Testis (tissue), 2 donors: ENCODE measurements at regions not wholly inside any gene's neighbourhood (a gene's known extent, or its start where the extent isn't known, plus 50 kb on each side); places are given as distances from the start of the nearest gene placed in this dataset.
A peak's percentile ranks its signal among the peaks of the same experiment; 100 is the strongest.

Experiments used
- DNase-seq: peaks from one replicate; pipeline ENCODE4 v3.0.0-alpha.2; 2019
- H3K27ac ChIP-seq, 2 donors: fragments of 200-600 bp; sonication (generic); one replicate each; pipeline ENCODE4 v1.5.1; 2019
- H3K27me3 ChIP-seq: fragments of 200-600 bp; sonication (generic); one replicate; pipeline ENCODE4 v1.5.1; 2019
- H3K36me3 ChIP-seq: fragments of 200-600 bp; sonication (generic); one replicate; pipeline ENCODE4 v1.5.1; 2017; ENCODE audit warnings: low read depth; ENCODE audit errors: missing control alignments
- H3K4me1 ChIP-seq: fragments of 200-600 bp; sonication (generic); one replicate; pipeline ENCODE4 v1.5.1; 2019
- H3K4me3 ChIP-seq, 2 donors: fragments of 200-600 bp; sonication (generic); one replicate each; pipeline ENCODE4 v1.5.1; 2017 to 2019
- H3K9me3 ChIP-seq: fragments of 200-600 bp; sonication (generic); one replicate; pipeline ENCODE4 v1.5.1; 2017
- POLR2A ChIP-seq: fragments of 450-650 bp; IDR thresholded peaks from one replicate; pipeline ENCODE4 v1.6.1; 2017; ENCODE audit warnings: antibody characterized with exemption, mild to moderate bottlenecking, moderate library complexity
- WGBS, 2 donors: methylation state at CpG; one replicate each; pipeline ENCODE4 v1.1.5; 2018; 5-methylcytosine and 5-hydroxymethylcytosine counted together
- intact Hi-C: fragments of 100-400 bp; cut with DNase I; formaldehyde crosslinking; loops from one replicate; pipeline ENCODE4 v1.15.1; 2023; ENCODE audit warnings: low total_unique reads
- TF ChIP-seq, protein P1 (sequence below), 3 experiments: fragments of 450-650 bp in 2 of 3; fragments of 200-600 bp in 1 of 3; sonication (generic) in 1 of 3; IDR thresholded peaks; one replicate each; pipeline ENCODE4 v1.5.1; 2016 to 2019; ENCODE audit warnings: antibody characterized with exemption in 3 of 3, mild to moderate bottlenecking in 2 of 3, moderate library complexity in 1 of 3

DNA sequence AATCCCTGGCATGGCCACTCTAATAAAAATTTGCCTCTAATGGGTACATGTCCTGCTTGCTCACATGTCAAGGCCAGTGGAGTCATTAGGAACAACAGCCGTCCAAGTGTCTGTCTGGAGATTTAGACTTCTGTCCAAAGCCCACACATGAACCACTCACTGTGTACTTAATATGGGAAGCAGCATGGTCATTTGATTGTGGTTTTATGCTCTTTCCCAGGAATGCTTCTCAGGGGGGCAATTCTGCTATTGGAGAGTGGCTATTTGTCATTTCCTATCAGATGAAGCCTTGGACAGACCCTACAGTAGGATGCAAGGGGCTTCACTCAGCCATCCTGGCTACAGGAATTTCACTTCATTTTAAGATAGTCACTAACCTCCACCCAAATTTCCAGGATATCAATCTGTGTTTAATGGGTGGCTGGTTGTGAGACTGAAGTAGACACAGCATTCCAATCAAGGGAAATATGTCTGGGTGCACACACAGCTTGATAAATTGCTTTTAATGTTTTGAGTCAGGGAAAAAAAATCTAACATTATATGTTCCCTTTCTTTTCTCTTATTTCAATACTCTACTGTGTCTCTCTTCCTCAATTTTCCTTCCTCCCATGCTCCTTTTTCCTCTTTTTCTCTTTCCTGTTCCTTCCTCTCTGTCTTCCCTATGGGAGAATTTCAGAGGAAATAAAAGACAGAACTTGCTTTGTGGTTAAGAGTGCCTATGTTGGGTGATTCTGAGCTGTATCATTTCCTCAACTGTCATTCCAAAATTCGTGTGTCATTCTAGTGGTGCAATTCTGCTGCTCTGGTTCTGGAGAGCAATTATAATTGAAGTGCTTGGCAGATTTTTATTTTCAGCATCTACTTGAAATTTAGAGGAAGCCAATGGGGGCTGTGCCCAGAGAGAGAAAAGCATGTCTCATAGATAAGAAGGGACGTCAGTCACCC, 320.1 kb downstream of the OSR1 start:
- DNase-seq, result peak; percentile 44
- intact Hi-C loops, result no loop called here
- no peaks in the 10 kb centered on the region for H3K27me3 ChIP-seq
- peak overlapping the region in 1 of 2 donors; percentile 63 for H3K27ac ChIP-seq
- peaks cover 9% of the 10 kb centered on the region for H3K4me1 ChIP-seq
- no peaks in the 10 kb centered on the region for H3K9me3 ChIP-seq
- H3K36me3 ChIP-seq, result no peaks in the 10 kb centered on the region
- H3K4me3 ChIP-seq, result no peak overlapping the region
- TF ChIP-seq, protein P1, sequence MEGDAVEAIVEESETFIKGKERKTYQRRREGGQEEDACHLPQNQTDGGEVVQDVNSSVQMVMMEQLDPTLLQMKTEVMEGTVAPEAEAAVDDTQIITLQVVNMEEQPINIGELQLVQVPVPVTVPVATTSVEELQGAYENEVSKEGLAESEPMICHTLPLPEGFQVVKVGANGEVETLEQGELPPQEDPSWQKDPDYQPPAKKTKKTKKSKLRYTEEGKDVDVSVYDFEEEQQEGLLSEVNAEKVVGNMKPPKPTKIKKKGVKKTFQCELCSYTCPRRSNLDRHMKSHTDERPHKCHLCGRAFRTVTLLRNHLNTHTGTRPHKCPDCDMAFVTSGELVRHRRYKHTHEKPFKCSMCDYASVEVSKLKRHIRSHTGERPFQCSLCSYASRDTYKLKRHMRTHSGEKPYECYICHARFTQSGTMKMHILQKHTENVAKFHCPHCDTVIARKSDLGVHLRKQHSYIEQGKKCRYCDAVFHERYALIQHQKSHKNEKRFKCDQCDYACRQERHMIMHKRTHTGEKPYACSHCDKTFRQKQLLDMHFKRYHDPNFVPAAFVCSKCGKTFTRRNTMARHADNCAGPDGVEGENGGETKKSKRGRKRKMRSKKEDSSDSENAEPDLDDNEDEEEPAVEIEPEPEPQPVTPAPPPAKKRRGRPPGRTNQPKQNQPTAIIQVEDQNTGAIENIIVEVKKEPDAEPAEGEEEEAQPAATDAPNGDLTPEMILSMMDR (IDR thresholded peaks at IDR 0.05), result no peak
- no peak for TF ChIP-seq POLR2A
- WGBS, 2 donors, result 33 to 42% methylated on average over 3 of the region's 3 CpGs

DNA sequence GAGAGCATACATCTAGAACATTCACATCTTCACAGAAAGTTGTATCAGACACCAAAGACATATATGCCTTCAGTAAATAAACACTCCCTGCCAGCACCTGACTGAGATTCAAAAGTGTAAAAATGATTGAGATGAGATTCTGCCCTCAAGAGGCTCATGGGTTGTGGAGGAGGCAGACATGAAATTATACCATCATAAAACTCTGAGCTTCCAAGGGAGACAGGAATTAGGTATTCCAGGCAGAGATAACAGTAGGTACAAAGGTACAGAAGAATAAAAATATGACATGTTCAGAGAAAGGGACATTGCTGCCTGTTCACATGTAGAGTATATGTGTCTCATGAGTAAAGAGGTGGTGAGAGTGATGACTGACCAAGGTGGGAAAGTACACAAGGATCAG, 322.3 kb downstream of the OSR1 start:
- intact Hi-C loops, result no loop called here
- Histone ChIP-seq H3K27ac (peak overlapping the region in 1 of 2 donors; percentile 47), H3K36me3 (no peaks in the 10 kb centered on the region), H3K27me3 (no peaks in the 10 kb centered on the region), H3K4me1 (peaks cover 9% of the 10 kb centered on the region), H3K4me3 (no peak overlapping the region), H3K9me3 (no peaks in the 10 kb centered on the region)
- TF ChIP-seq, protein P1 (IDR thresholded peaks at IDR 0.05), result no peak
- no peak for TF ChIP-seq POLR2A
- no peak for DNase-seq

DNA sequence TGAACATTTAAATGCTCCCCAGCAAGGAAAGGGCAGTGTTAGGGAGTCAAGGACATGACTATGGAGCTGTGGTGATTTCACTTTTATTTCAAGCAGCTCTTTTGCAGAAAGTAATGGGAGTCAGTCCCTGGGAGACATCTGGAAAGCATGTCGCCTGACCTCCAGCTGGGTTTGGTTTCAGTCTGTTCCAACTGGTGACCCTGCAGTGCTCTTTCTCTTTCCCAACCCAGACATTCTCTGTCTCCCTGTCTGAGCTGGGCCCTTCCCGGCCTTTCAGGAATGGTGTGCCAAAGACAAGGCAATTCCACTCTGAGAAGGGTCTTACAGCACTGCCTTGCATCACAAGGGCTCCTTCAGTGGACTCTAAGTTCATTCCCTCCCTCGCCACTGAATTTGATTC, 323.2 kb downstream of the OSR1 start:
- Histone ChIP-seq H3K9me3 (no peaks in the 10 kb centered on the region), H3K36me3 (no peaks in the 10 kb centered on the region), H3K4me3 (no peak overlapping the region), H3K27me3 (no peaks in the 10 kb centered on the region), H3K4me1 (peaks cover 9% of the 10 kb centered on the region), H3K27ac (peak overlapping the region in 1 of 2 donors; percentile 47)
- DNase-seq, result peak; percentile 78
- intact Hi-C loops, result no loop called here
- TF ChIP-seq POLR2A, result no peak
- TF ChIP-seq, protein P1 (IDR thresholded peaks at IDR 0.05), result no peak
- WGBS, 2 donors, result 44 to 63% methylated on average over 3 of the region's 3 CpGs

DNA sequence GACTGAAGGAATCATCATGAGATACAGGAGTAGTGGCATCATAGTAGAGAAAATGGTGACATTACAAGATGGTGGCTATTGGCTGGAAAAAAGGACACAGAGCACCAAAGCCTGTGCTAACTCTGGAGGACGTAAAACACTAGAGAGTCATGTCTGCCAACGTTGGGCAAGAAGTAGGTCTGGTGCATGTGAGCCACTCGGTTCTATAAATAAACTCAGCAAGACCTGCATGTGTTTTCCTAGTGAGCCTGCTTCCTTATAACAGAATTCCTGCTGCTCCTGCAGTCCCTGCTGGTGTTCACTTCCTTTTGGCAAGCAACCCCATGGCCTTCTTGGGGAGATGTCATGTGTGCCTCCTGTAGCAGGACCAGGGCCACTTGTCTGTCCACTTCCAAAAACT, 325.2 kb downstream of the OSR1 start:
- TF ChIP-seq POLR2A, result no peak
- TF ChIP-seq, protein P1 (IDR thresholded peaks at IDR 0.05), result no peak
- Histone ChIP-seq H3K27me3 (no peaks in the 10 kb centered on the region), H3K36me3 (no peaks in the 10 kb centered on the region), H3K4me3 (no peak overlapping the region), H3K9me3 (no peaks in the 10 kb centered on the region), H3K4me1 (peaks cover 9% of the 10 kb centered on the region), H3K27ac (no peak overlapping the region)
- DNase-seq, result no peak
- WGBS, 2 donors, result 61 to 66% methylated on average over 3 of the region's 3 CpGs
- intact Hi-C loops, result no loop called here

DNA sequence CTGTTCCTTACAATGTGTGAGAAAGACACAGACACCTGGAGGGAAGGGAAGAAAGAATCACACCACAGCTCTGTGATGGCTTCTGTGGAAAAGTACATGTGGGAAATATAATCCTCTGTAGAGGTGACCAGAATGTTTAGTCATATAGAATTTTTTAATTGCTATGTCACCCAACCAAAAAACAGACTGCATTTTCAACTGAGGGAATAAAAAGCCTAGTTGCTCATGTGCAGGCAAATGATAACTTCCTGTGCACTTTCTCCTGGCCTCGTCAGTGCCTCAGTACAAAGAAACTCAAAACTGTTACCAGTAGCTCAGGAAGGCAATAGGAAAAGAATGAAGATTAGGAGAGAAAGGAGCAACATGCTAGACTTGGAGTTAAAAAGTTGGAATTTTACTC, 326.8 kb downstream of the OSR1 start:
- no peaks in the 10 kb centered on the region for H3K9me3 ChIP-seq
- no peaks in the 10 kb centered on the region for H3K36me3 ChIP-seq
- DNase-seq, result no peak
- TF ChIP-seq, protein P1 (IDR thresholded peaks at IDR 0.05), result no peak
- TF ChIP-seq POLR2A, result no peak
- intact Hi-C loops, result no loop called here
- H3K4me3 ChIP-seq, result no peak overlapping the region
- WGBS, 2 donors, result 46 to 53% methylated on average over 1 of the region's 1 CpG
- H3K4me1 ChIP-seq, result peaks cover 9% of the 10 kb centered on the region
- no peak overlapping the region for H3K27ac ChIP-seq
- H3K27me3 ChIP-seq, result no peaks in the 10 kb centered on the region
